ENCODE measurements at regions not wholly inside any gene's neighbourhood (a gene's known extent, or its start where the extent isn't known, plus 50 kb on each side); places are given as distances from the start of the nearest gene placed in this dataset.
"Not testable (repeated sequence)": the region's sequence is repeated elsewhere in the genome, so short reads cannot be mapped to it uniquely, and the experiment has no call there.

DNA sequence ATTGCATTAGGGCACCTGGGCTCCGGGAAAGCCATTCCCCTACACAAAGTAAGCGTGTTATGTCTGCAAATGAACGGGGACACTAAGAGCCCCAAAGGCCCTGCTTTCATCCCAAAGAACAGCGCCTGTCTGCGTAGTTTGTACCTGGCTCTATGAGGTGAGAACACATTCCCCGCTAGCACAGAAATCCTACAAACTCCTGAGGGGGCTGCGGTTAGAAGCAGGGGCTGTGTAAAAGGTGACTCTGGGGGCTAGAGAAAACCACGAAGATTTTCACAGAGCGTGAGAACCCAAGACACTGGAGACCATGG is 95.2 kb downstream of the PPIAL4G start:
- TF ChIP-seq, protein P1, sequence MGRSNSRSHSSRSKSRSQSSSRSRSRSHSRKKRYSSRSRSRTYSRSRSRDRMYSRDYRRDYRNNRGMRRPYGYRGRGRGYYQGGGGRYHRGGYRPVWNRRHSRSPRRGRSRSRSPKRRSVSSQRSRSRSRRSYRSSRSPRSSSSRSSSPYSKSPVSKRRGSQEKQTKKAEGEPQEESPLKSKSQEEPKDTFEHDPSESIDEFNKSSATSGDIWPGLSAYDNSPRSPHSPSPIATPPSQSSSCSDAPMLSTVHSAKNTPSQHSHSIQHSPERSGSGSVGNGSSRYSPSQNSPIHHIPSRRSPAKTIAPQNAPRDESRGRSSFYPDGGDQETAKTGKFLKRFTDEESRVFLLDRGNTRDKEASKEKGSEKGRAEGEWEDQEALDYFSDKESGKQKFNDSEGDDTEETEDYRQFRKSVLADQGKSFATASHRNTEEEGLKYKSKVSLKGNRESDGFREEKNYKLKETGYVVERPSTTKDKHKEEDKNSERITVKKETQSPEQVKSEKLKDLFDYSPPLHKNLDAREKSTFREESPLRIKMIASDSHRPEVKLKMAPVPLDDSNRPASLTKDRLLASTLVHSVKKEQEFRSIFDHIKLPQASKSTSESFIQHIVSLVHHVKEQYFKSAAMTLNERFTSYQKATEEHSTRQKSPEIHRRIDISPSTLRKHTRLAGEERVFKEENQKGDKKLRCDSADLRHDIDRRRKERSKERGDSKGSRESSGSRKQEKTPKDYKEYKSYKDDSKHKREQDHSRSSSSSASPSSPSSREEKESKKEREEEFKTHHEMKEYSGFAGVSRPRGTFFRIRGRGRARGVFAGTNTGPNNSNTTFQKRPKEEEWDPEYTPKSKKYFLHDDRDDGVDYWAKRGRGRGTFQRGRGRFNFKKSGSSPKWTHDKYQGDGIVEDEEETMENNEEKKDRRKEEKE (IDR thresholded peaks at IDR 0.05), result not testable (repeated sequence)
- TF ChIP-seq, protein P2, sequence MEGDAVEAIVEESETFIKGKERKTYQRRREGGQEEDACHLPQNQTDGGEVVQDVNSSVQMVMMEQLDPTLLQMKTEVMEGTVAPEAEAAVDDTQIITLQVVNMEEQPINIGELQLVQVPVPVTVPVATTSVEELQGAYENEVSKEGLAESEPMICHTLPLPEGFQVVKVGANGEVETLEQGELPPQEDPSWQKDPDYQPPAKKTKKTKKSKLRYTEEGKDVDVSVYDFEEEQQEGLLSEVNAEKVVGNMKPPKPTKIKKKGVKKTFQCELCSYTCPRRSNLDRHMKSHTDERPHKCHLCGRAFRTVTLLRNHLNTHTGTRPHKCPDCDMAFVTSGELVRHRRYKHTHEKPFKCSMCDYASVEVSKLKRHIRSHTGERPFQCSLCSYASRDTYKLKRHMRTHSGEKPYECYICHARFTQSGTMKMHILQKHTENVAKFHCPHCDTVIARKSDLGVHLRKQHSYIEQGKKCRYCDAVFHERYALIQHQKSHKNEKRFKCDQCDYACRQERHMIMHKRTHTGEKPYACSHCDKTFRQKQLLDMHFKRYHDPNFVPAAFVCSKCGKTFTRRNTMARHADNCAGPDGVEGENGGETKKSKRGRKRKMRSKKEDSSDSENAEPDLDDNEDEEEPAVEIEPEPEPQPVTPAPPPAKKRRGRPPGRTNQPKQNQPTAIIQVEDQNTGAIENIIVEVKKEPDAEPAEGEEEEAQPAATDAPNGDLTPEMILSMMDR (CRISPR knock-in tag; IDR thresholded peaks at IDR 0.05), result not testable (repeated sequence)
- TF ChIP-seq HCFC1 (IDR thresholded peaks at IDR 0.05; ENCODE audit: low read depth, low read length); ZNF121 (CRISPR knock-in tag; IDR thresholded peaks at IDR 0.05): not testable (repeated sequence)
- TF ChIP-seq, protein P3, sequence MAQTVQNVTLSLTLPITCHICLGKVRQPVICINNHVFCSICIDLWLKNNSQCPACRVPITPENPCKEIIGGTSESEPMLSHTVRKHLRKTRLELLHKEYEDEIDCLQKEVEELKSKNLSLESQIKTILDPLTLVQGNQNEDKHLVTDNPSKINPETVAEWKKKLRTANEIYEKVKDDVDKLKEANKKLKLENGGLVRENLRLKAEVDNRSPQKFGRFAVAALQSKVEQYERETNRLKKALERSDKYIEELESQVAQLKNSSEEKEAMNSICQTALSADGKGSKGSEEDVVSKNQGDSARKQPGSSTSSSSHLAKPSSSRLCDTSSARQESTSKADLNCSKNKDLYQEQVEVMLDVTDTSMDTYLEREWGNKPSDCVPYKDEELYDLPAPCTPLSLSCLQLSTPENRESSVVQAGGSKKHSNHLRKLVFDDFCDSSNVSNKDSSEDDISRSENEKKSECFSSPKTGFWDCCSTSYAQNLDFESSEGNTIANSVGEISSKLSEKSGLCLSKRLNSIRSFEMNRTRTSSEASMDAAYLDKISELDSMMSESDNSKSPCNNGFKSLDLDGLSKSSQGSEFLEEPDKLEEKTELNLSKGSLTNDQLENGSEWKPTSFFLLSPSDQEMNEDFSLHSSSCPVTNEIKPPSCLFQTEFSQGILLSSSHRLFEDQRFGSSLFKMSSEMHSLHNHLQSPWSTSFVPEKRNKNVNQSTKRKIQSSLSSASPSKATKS (CRISPR knock-in tag; IDR thresholded peaks at IDR 0.05), result not testable (repeated sequence)
